C4-2B (cell line): ENCODE measurements at regions not wholly inside any gene's neighbourhood (a gene's known extent, or its start where the extent isn't known, plus 50 kb on each side); places are given as distances from the start of the nearest gene placed in this dataset.

Source experiments
- H3K27ac ChIP-seq: fragments of 450-650 bp; 2 replicates; pipeline ENCODE4 v1.5.1; 2017
- CTCF ChIP-seq: fragments of 450-650 bp; conservative IDR thresholded peaks from 2 replicates; pipeline ENCODE4 v1.5.1; 2017; ENCODE audit warnings: mild to moderate bottlenecking
- ZFX ChIP-seq: fragments of 450-650 bp; IDR thresholded peaks from 2 replicates; pipeline ENCODE4 v1.6.1; 2017

DNA sequence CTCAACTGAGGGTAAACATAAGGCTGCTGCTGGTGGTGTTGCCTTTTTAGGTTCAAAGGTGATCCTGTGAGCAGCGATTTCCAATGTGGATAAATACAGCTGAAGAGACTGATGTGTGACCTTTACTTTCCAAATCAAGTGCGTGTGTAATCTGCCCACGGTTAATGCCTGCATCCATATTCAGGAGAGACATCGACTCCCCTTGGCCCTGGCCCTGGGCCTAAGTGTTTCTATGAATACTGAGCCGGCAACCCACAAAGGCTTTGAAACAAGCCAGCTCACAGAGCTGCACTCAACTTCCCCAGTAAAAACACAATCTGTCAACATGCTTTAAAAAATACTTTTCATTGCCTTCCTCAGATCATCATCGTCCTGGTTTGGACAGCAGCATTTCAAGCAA lies 1026.6 kb downstream of the TMEM182 start:
- no peak for TF ChIP-seq ZFX
- TF ChIP-seq CTCF: no peak
- H3K27ac ChIP-seq: no peak overlapping the region

DNA sequence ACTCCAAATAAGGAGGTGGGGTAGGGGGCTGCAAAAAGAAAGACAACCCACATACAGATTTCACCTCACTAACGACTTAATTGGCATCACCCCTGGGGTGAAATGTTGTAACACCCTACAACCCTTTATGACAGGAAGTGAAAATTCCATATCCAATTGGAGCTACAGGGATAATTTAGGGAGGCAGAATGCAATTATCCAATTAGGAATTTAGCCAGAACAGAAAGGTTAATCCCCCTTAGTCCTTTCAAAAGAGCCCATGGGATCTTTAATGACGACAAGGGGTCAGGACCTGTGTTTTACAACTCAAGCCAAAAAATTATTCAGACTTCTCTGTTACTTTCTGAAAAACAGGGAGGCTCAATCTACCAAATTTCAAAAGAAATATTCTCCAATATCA lies 1027.1 kb downstream of the TMEM182 start:
- no peak overlapping the region for H3K27ac ChIP-seq
- no peak for TF ChIP-seq CTCF
- TF ChIP-seq ZFX: no peak

- H3K27ac ChIP-seq: no peak overlapping the region
- TF ChIP-seq CTCF (no peak), ZFX (no peak)
Measured at GRCh38 chr2:103789381-103790095, 1027.7 kb downstream of the TMEM182 start.

DNA sequence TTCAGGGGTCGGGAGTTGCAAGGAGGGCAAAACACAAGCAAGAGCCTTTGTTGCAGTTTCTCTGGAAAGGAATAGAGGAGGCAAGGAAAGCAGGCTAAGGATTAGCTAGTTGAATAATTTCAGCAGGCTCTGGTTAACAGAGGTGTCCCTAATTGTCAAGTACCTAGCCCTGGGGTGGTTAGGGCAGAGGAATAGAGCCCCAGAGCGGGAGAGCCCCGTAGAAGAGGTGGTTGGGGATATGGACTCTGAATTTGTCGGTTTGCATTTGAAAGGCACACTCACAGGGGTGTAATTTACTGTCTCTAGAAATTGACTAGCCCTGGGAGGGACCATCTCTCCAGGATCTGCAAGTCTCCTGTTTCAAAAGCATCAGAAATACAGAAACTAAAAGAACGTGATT lies 1030.2 kb downstream of the TMEM182 start:
- no peak overlapping the region for H3K27ac ChIP-seq
- TF ChIP-seq ZFX (no peak), CTCF (no peak)

DNA sequence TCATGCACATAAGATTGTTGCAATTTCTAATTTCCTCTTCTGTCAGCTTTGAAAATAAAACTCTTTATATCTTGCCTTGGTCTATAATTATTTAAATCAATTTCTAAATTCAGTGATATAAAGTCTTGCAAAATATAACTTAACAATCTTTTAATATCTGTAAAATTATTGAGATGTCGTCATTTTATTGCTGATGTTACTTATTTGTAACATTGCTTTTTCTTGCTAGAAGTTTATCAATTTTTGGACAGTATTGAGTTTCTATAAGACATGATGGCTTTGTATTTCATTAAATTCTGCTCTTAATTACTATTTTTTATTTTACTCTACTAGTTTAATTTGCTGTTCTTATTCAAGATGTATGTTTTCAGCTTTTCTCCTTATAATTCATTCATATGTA lies 1036.5 kb downstream of the TMEM182 start:
- no peak for TF ChIP-seq CTCF
- TF ChIP-seq ZFX: no peak
- no peak overlapping the region for H3K27ac ChIP-seq

- no peak overlapping the region for H3K27ac ChIP-seq
- no peak for TF ChIP-seq ZFX
- TF ChIP-seq CTCF: no peak
Measured at GRCh38 chr2:103804013-103804412, 1042.2 kb downstream of the TMEM182 start.

DNA sequence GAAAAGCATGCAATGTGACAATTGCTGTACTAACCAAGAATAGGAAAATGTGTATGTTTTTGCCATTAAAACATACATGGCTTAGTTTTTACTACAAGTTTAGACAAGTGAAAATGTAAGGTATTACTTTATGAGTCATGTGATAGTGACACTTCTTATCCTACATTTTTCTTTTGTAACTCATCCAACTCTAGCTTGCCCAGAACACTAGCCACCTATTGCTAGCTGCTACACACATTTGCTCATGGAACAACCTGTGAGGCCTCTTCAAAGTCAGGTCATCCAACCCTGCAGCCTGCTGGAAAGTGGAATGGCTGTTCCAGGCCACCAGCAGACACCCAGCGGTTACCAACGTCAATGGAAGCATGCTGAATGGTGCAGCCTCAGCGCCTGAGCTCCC lies 1043.9 kb downstream of the TMEM182 start:
- TF ChIP-seq ZFX (no peak), CTCF (no peak)
- no peak overlapping the region for H3K27ac ChIP-seq
